ENCODE measurements at regions not wholly inside any gene's neighbourhood (a gene's known extent, or its start where the extent isn't known, plus 50 kb on each side); places are given as distances from the start of the nearest gene placed in this dataset.

GRCh38 chr9:89659473-89659872, 54.7 kb downstream of the GADD45G start:
- H3K4me3 ChIP-seq: no peak overlapping the region
- no peaks in the 10 kb centered on the region for H3K9me3 ChIP-seq
- H3K4me1 ChIP-seq: peaks cover 12 to 30% of the 10 kb centered on the region in 2 donors
- intact Hi-C loops (cut with DNase I; ENCODE audit: low total_unique reads): loop anchor here (10.0 kb wide), 1 partner anchor 1405 kb away; no protein-coding TSS in a partner anchor
- DNase-seq (ENCODE audit: low spot score in 2 of 2): no peak
- H3K27ac ChIP-seq: no peak overlapping the region
- TF ChIP-seq, protein P1, sequence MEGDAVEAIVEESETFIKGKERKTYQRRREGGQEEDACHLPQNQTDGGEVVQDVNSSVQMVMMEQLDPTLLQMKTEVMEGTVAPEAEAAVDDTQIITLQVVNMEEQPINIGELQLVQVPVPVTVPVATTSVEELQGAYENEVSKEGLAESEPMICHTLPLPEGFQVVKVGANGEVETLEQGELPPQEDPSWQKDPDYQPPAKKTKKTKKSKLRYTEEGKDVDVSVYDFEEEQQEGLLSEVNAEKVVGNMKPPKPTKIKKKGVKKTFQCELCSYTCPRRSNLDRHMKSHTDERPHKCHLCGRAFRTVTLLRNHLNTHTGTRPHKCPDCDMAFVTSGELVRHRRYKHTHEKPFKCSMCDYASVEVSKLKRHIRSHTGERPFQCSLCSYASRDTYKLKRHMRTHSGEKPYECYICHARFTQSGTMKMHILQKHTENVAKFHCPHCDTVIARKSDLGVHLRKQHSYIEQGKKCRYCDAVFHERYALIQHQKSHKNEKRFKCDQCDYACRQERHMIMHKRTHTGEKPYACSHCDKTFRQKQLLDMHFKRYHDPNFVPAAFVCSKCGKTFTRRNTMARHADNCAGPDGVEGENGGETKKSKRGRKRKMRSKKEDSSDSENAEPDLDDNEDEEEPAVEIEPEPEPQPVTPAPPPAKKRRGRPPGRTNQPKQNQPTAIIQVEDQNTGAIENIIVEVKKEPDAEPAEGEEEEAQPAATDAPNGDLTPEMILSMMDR (IDR thresholded peaks at IDR 0.05): no peak
- TF ChIP-seq POLR2AphosphoS5 (IDR thresholded peaks at IDR 0.05) (no peak), POLR2A (IDR thresholded peaks at IDR 0.05) (no peak)
- H3K27me3 ChIP-seq: no peaks in the 10 kb centered on the region
- H3K36me3 ChIP-seq: no peaks in the 10 kb centered on the region

DNA sequence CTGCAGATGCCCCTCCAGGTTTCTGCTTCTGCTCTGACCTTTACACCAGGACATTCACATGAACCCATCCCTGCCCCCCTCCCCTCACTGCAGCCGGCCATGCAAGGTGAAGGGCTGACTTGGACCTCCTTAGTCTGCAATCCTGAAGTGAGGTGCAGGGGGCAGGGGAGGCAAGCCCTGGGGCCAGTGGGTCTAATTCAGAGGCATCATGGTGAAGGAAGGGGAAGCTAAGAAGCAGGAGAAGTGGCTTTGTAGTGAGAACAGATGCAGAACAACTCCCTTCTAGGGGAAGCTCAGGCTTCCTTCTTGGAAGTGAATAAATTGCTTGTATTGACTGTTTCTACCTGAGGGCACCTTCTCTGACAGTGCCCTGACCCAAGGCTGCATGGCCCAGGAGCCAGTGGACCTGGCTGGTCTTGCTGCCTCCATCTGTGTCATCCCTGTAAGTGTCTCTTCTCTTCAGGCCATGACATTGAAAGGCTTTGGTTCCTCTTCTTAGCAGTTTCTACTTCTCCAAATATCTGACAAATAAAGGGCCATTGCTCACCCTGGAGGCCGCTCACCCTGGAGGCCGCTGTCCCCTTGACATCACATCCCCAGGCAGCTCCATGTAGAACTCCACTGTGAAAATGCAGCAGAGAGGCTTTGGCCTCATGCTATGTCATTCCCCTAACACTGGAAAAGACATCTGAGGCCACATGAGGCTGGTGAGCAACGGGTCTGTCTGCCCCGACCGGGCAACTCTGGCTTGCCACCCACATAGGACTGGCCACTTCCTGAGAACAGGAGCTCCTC, 55.3 kb downstream of the GADD45G start:
- H3K4me3 ChIP-seq: no peak overlapping the region
- H3K9me3 ChIP-seq: no peaks in the 10 kb centered on the region
- TF ChIP-seq POLR2A (IDR thresholded peaks at IDR 0.05): no peak
- no peak for TF ChIP-seq POLR2AphosphoS5 (IDR thresholded peaks at IDR 0.05)
- TF ChIP-seq, protein P1 (IDR thresholded peaks at IDR 0.05): no peak
- DNase-seq (ENCODE audit: low spot score in 2 of 2): no peak
- intact Hi-C loops (cut with DNase I; ENCODE audit: low total_unique reads): loop anchor here (10.0 kb wide), 1 partner anchor 1405 kb away; no protein-coding TSS in a partner anchor
- H3K36me3 ChIP-seq: no peaks in the 10 kb centered on the region
- H3K4me1 ChIP-seq: peaks cover 12 to 30% of the 10 kb centered on the region in 2 donors
- no peak overlapping the region for H3K27ac ChIP-seq
- no peaks in the 10 kb centered on the region for H3K27me3 ChIP-seq

DNA sequence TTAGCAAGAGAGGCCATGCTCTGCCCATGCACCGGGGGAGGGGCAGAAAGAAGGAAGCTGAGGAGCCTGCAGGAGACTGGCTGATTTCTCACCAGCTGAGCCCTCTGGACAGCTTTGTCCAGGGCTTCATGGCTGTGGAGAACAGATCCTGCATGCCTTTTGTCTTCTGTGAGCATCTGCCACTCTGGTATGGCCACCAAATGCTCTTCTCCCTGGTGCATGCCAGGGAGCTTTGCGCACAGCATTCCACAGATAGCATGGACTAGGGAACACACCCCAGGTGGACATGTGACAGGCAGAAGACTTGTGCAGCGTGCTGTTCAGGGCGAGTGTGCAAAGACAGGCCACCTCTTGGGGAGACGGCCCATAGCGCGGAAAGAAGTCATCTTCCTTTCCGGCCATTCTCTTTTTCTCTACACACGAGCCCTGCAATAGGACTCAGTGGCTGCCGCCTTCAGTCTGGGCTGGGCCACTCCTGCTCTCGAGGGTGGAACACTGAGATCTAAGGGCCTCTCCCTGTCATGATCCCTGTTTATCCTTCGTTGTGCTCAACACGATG, 56.7 kb downstream of the GADD45G start:
- no peaks in the 10 kb centered on the region for H3K27me3 ChIP-seq
- no peak for DNase-seq (ENCODE audit: low spot score in 2 of 2)
- H3K4me1 ChIP-seq: peaks cover 12 to 30% of the 10 kb centered on the region in 2 donors
- intact Hi-C loops (cut with DNase I; ENCODE audit: low total_unique reads): no loop called here
- no peaks in the 10 kb centered on the region for H3K36me3 ChIP-seq
- H3K9me3 ChIP-seq: no peaks in the 10 kb centered on the region
- peak overlapping the region; percentile 81 to 90 for H3K27ac ChIP-seq
- TF ChIP-seq, protein P1 (IDR thresholded peaks at IDR 0.05): no peak
- no peak for TF ChIP-seq POLR2A (IDR thresholded peaks at IDR 0.05)
- TF ChIP-seq POLR2AphosphoS5 (IDR thresholded peaks at IDR 0.05): no peak
- H3K4me3 ChIP-seq: peak overlapping the region in 2 of 3 donors; percentile 21 to 45

- intact Hi-C loops (cut with DNase I; ENCODE audit: low total_unique reads): no loop called here
- peak; percentile 97 to 99 for DNase-seq (ENCODE audit: low spot score in 2 of 2)
- H3K27ac ChIP-seq: peak overlapping the region; percentile 81 to 90
- H3K9me3 ChIP-seq: no peaks in the 10 kb centered on the region
- H3K4me3 ChIP-seq: peak overlapping the region; percentile 20 to 45 (median 21)
- TF ChIP-seq POLR2AphosphoS5 (IDR thresholded peaks at IDR 0.05) (peak in 2 of 3 donors; percentile 54 to 56), POLR2A (IDR thresholded peaks at IDR 0.05) (no peak)
- H3K36me3 ChIP-seq: no peaks in the 10 kb centered on the region
- no peaks in the 10 kb centered on the region for H3K27me3 ChIP-seq
- peaks cover 12 to 30% of the 10 kb centered on the region in 2 donors for H3K4me1 ChIP-seq
Observed at GRCh38 chr9:89661956-89662717, 57.3 kb downstream of the GADD45G start.

DNA sequence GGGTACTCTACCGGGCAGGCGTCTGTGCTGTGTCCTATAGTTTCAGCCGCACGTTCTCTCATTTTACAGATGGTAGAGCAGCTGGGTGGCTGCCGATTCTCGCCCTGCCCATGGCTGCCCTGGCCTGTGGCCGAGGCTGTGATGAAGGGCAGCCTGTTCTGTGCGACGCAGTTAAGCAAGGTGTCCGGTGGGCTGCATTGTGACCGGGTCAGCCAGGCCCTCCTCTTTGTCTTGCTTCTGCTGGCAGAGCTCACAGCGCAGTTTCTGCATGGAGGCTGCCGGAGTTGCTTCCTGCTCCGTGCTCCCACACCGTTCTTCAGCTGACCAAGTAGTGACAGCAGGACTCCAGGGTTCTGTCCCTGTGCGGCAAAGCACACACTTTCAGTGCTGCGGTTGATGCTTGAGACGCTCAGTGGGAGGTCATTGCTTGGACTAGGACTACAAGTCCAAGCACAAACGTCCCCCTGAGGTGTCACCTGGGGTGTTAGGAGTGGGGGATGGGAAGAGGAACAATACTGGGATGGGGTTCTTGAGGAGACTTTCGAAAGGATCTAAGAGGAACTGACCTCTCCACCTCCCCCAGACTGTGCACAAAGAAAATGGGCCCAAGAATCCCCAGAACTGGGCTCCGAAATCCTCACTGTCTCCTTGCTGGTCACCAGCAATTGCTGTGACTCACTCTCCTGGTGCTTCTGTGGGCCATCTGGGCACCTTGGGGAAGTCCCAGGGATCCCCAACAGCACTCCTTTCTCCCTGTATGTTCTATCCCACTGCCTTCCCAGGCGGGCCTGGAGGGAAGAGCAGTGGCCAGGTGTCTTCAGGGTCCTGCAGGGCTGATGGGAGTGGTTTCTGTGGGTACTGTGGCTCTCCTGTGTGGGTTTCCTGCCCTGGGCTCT, 58.2 kb downstream of the GADD45G start:
- DNase-seq (ENCODE audit: low spot score in 2 of 2): no peak
- peak overlapping the region in 1 of 3 donors; percentile 45 for H3K4me3 ChIP-seq
- TF ChIP-seq, protein P1 (IDR thresholded peaks at IDR 0.05): no peak
- TF ChIP-seq POLR2A (IDR thresholded peaks at IDR 0.05) (no peak), POLR2AphosphoS5 (IDR thresholded peaks at IDR 0.05) (no peak)

More for the DNA sequence above, 58.2 kb downstream of the GADD45G start:
- Histone ChIP-seq H3K27me3 (no peaks in the 10 kb centered on the region), H3K9me3 (no peaks in the 10 kb centered on the region), H3K4me1 (peaks cover 12 to 30% of the 10 kb centered on the region in 2 donors), H3K27ac (peak overlapping the region; percentile 81 to 90), H3K36me3 (no peaks in the 10 kb centered on the region)
- intact Hi-C loops (cut with DNase I; ENCODE audit: low total_unique reads): no loop called here

All from breast epithelium (tissue), 4 donors.